GM21390 (cell line): ENCODE measurements at regions not wholly inside any gene's neighbourhood (a gene's known extent, or its start where the extent isn't known, plus 50 kb on each side); places are given as distances from the start of the nearest gene placed in this dataset.

ENCODE experiments used
- ATAC-seq: cut with Tn5 transposase; IDR thresholded peaks from one replicate; pipeline ENCODE4 v1.9.1; 2021; ENCODE audit not compliant: unreplicated experiment

- no peak for ATAC-seq
These were observed 364.2 kb downstream of the KLF5 start for GRCh38 chr13:73422973-73423372.

- no peak for ATAC-seq
These were observed 362.6 kb downstream of the KLF5 start for GRCh38 chr13:73421310-73421912.

GRCh38 chr13:73419186-73419585 is 360.4 kb downstream of the KLF5 start:
- no peak for ATAC-seq

GRCh38 chr13:73417012-73417615 is 358.3 kb downstream of the KLF5 start:
- ATAC-seq = no peak

- ATAC-seq = no peak
These were observed 357.3 kb downstream of the KLF5 start for GRCh38 chr13:73416093-73416492.

- ATAC-seq = no peak
These were observed 354.9 kb downstream of the KLF5 start for GRCh38 chr13:73413656-73414055.

- ATAC-seq = no peak
These were observed 354.1 kb downstream of the KLF5 start for GRCh38 chr13:73412933-73413332.

- ATAC-seq = no peak
These were observed 352.4 kb downstream of the KLF5 start for GRCh38 chr13:73411067-73411809.

GRCh38 chr13:73406454-73406853 is 347.6 kb downstream of the KLF5 start:
- ATAC-seq = no peak

GRCh38 chr13:73404581-73404980 is 345.8 kb downstream of the KLF5 start:
- no peak for ATAC-seq

- ATAC-seq = no peak
These were observed 344.7 kb downstream of the KLF5 start for GRCh38 chr13:73403355-73404120.

- ATAC-seq = no peak
These were observed 343.0 kb downstream of the KLF5 start for GRCh38 chr13:73401769-73402168.

GRCh38 chr13:73399347-73400216 is 340.8 kb downstream of the KLF5 start:
- no peak for ATAC-seq

- no peak for ATAC-seq
These were observed 338.9 kb downstream of the KLF5 start for GRCh38 chr13:73397496-73398305.

GRCh38 chr13:73394066-73394465 is 335.3 kb downstream of the KLF5 start:
- ATAC-seq = no peak

- ATAC-seq = no peak
These were observed 331.3 kb downstream of the KLF5 start for GRCh38 chr13:73390100-73390499.

- no peak for ATAC-seq
These were observed 329.8 kb downstream of the KLF5 start for GRCh38 chr13:73388586-73388985.

- ATAC-seq = no peak
These were observed 328.5 kb downstream of the KLF5 start for GRCh38 chr13:73387318-73387717.

GRCh38 chr13:73385848-73386247 is 327.0 kb downstream of the KLF5 start:
- ATAC-seq = no peak
